HG03064 (cell line): ENCODE measurements at regions not wholly inside any gene's neighbourhood (a gene's known extent, or its start where the extent isn't known, plus 50 kb on each side); places are given as distances from the start of the nearest gene placed in this dataset.
"Not testable (repeated sequence)": the region's sequence is repeated elsewhere in the genome, so short reads cannot be mapped to it uniquely, and the experiment has no call there.

Source experiments
- ATAC-seq: cut with Tn5 transposase; IDR thresholded peaks from one replicate; pipeline ENCODE4 v1.9.1; 2021; ENCODE audit warnings: low read depth; ENCODE audit not compliant: unreplicated experiment

DNA sequence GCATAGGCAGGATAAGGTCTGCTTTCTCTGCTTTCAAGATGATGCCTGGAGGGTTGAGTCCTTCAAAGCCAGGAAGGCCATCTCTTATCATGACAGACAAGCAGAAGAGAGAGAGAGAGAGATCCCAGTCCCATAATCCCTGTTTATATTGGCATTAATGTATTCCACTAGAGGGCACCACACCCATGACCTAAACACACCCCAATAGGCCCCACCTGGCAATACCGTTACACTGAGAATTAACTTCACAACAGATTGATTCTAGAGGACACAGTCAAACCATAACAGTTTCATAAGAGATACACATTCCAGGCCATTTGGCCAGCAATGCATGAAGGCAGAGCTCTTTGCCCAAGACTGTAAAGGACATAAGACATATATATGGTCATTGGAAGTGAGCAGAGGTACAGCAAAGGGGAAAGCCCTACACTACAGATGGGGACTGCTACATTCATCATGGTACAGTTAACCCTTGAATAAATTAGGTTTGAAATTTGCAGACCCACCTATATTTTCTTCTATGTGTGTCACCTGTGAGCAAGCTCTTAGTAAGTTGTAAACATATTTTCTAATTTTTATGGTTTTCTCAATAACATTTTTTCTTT is 1516.1 kb downstream of the RPIA start:
- ATAC-seq: no peak

DNA sequence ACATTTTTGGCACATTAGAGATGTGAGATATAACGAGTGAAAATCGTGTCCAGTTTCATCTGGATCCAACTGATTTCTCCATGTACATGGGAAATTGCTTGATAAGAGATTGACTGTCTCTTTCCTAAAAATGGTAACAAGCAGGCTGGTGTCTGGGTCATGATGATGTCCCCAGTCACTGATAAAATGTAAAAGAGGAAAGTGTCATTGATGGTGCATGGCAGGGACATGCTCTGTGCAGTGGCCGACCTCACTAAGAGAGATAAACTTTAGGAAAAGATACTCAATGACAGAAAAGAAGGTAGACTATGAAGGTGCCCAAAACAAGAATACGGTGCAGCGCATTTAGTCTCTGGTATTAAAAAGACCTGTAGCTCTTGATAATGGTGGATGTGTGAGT is 1517.5 kb downstream of the RPIA start:
- ATAC-seq: no peak

DNA sequence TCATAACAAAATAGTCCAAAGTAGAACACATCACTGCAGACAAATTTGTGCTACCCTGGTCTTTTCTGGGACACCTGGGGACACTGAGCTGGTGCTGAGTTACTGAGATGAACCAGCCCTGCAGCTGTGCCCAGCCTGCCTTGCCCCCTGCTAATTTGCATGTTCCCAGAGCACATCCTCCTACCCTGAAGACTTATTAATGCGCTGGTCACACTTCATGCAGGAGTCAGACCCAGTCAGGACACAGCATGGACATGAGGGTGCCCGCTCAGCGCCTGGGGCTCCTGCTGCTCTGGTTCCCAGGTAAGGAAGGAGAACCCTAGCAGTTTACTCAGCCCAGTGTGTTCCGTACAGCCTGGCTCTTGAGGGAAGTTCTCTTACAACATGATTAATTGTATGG is 1518.3 kb downstream of the RPIA start:
- no peak for ATAC-seq

DNA sequence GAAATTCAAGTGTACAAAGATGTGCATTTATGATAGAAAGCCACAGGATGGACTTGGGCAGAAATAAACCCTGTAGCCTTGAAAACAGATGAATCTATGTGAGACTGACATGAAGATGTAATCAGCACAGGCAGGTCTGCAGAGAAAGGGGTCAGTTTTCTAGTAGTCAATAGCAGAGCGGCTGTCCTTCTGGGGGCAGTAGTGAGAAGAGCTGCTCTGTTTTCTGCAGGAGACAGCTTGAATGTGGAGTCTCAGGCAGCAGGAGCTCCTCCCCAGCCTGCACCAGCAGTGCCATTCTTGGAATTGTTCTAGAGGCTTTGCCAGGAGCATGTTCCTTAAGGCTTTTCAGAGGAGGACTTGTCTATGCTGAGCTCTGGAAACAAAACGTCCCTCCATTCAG is 1524.4 kb downstream of the RPIA start:
- ATAC-seq: not testable (repeated sequence)

DNA sequence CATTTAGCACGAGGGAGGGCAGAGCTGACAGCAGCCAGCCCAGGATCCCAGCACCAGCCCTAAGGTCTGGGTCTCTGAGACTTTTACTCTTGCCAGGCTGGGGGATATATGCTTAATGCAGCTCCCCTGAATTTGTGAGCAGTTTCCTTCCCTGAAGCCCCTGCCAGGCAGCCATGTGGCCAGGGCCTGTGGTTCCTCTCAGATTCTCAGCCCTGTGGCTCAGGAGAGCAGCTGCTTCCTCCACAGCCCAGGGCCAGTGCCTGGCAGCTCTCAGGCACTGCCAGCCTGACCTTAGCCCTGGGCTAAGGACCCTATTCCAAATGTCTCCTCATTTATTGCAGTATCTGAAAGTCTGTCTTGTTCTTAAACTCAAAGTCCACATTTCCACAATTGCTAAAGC is 1525.3 kb downstream of the RPIA start:
- ATAC-seq: not testable (repeated sequence)

DNA sequence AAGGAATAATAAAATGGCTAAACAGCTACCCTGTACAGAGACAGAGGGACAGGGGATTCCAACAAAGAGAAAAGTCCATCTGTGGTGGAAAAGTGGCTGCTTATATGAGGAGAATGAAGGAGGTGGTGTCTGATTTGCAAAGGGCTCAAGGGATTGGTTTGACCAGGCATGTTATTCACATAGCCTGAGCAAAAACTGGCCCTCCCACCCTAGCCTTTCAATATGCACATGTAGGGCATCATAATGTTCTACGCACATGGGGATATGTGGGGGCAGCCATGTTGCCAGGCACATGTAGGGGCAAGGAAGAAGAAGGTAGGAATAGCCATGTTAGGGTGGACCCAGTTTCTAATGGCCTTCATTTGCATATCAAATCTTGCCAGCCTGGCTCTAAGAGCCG is 1527.1 kb downstream of the RPIA start:
- ATAC-seq: not testable (repeated sequence)

DNA sequence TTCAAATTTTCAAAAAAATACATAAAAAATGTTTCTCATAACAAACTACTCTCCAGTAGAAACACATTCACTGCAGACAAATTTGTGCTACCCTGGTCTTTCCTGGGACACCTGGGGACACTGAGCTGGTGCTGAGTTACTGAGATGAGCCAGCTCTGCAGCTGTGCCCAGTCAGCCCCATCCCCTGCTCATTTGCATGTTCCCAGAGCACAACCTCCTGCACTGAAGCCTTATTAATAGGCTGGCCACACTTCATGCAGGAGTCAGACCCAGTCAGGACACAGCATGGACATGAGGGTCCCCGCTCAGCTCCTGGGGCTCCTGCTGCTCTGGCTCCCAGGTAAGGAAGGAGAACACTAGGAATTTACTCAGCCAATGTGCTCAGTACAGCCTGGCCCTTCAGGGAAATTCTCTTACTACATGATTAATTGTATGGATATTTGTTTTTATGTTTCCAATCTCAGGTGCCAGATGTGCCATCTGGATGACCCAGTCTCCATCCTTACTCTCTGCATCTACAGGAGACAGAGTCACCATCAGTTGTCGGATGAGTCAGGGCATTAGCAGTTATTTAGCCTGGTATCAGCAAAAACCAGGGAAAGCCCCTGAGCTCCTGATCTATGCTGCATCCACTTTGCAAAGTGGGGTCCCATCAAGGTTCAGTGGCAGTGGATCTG is 1529.3 kb downstream of the RPIA start:
- ATAC-seq: not testable (repeated sequence)

DNA sequence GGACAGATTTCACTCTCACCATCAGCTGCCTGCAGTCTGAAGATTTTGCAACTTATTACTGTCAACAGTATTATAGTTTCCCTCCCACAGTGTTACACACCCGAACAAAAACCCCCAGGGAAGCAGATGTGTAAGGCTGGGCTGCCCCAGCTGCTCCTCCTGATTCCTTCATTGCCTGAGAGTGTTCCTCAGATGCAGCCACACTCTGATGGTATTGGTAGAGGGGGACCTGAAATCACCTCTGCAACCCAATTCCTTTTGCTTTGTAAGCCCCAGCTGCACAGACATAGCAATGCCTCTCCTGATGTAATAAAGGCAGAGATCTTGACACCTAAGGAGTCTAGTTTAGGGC is 1529.8 kb downstream of the RPIA start:
- no peak for ATAC-seq

DNA sequence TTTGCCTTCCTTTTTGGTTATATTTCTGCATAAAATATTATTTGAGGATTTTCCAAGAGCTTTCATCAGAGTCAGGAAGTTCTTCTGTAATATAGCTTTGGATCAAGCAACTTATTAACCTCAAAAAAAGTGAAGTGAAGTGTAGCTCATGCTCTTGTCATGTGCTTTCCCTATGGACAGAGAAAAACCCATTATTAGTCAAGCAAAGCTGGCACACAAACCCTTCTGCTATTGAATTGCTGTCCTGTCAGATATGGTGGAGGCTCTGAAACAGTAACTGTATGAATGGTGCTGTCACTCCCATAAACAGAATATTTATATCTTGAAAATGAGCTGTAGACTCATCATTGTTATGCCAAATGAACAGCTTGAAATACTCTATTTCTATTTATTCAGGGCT is 1533.3 kb downstream of the RPIA start:
- not testable (repeated sequence) for ATAC-seq

DNA sequence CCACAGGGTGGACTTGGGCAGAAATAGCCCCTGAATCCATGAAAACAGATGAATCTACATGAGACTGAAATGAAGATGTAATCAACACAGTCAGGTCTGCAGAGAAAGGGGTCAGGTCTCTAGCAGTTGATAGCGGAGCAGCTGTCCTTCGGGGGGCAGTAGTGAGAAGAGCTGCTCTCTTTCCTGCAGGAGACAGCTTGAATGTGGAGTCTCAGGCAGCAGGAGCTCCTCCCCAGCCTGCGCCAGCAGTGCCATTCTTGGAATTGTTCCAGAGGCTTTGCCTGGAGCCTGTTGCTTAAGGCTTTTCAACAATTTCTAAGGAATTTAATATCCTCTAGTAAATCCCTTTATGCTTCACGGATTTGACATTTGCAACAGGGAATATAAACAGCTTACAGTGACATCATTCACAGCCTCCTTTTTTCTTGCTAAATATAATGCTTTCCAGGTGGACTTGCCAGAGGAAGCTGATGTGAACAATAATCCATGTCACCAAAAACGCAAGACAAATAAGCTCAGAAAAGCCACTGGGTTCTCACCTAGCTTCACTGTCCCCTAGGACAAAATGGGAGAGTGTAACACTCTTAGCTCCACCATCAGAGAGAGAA is 1535.1 kb downstream of the RPIA start:
- not testable (repeated sequence) for ATAC-seq

DNA sequence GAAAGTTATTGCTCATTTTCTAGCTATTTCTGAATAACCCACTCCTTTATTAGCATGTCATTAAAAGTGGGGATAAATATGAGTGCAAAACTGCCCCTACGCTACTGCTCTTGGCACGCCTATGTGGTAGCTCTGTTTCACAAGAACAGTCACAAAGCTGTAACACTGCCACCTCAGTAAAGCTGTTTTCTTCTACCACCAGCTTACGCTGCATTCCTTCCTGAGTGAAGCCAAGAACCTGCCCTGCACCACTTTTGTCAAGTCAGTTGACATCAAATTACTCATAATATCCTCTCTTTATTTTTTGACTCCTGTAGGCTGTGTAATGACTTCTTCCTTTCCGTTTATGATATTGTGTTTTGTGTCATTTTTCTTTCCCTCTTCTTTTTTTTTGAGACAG is 1539.7 kb downstream of the RPIA start:
- not testable (repeated sequence) for ATAC-seq

DNA sequence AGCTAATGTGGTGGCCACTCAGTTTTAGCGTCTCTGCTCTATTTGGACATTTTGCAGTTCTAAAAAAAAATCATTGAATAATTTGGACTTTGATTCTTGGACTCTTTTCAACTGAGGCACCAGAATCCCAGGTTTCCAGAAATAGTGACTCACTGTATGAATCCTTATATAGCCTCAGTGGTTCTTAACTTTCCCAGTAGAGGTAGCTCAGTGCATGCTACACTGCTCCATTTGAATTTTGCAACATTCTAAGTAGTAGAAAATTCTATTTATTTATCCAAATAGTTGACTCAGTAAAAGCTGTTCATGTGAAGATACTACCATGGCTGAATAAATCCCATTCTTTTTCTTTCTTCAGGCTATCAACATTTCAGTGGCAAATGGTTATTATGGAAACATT is 1544.0 kb downstream of the RPIA start:
- not testable (repeated sequence) for ATAC-seq

DNA sequence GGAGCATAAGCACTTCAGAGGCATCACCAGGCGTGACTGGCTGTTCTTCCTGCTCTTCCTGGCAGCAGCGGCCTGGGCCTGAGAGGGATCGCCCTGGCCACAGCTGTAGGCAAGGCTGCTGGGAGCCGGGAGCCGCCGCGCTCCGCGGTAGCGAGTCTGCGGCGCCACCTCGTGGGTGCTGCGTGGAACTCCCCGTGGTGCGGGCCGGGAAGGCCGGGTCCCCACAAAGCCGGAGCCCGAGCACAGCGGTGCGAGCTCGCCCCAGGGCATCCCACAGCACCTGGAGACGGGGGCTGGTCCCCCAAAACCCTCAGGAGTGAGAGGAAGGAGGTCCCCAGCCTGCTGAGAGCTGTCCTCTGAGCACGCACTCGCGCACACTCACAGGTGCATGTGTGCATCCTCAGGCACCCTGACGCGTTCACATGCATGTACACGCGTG is 1546.5 kb downstream of the RPIA start:
- ATAC-seq: not testable (repeated sequence)

DNA sequence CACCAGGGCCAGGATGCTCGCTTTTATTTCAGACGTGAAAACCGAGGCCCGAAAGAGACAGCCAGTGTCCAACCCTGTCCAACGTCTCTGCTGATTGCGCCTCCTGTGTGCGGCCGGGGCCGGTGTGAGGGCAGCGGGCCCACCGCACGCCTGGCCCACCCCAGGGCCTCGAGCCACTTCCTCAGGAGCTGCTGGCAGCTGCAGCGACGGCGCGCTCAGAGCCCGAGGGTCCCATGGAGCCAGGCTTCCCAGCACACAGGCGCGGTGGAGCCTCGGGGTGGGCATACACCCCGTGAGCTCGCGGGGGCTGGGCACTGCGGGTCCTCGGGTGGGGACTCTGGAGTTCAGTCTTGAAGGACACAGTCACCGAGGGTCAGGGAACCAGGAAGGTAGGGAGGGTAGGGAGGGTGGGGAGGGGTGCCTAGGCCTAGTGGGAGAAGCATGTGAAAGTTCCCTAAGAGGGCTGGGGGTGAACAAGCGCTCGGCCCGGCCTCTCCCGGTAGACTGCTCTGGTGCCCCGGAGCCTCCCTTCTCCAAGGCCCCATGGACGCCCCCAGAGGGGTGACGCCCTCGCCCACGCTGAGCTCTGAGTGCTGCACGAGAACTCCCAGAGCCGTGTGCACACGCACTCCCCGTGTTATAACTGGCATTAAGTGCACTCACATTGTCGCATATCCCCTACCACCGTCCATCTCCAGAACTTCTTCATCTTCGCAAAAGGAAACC is 1547.2 kb downstream of the RPIA start:
- ATAC-seq: not testable (repeated sequence)

DNA sequence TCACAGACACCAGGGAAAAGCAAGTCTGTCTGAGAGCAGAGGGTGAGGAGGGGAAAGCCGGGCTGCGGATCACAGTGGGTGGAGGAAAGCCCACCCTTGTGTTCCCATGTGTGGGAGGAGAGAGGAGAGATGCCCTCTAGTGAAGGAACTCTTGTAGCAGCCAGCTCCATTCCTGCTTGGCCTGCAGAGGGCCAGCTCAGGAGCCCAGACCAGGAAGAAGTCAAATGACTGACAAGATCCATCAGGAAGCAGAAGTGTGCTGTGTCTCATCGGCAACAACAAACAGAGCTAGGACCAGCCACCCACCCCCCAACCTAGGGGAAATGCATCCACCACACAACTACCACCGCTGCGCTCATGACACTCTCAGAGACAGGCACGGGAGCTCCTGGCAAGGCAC is 1548.3 kb downstream of the RPIA start:
- not testable (repeated sequence) for ATAC-seq

DNA sequence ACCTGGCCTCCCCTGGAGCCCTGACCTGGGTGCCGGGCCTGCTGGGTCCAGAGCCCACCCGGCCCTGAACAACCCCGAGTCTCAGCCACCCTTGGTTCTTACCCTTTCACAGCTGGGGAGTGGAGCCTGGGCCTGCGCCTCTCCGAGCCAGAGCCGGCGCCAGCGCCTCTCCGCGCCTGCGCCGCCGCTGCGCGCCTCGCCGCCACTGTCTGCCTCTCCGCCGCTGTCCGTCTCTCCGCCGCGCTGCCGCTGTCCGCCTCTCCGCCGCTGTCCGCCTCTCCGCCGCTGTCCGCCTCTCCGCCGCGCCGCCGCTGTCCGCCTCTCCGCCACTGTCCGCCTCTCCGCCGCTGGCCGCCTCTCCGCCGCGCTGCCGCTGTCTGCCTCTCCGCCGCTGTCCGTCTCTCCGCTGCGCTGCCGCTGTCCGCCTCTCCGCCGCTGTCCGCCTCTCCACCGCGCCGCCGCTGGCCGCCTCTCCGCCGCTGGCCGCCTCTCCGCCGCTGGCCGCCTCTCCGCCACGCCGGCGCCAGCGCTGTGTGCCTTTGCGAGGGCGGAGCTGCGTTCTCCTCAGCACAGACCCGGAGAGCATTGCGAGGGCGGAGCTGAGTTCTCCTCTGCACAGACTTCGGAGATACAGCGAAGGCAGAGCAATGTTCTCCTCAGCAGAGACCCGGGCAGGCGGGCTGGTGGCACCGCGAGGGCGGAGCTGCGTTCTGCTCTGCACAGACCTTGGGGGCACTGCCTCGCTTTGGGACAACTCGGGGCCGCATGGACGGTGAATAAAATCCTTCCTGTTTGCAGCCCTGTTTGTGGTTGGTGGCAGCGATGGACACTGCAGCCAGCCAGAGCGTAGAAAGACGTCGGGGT is 1553.7 kb downstream of the RPIA start:
- ATAC-seq: not testable (repeated sequence)

DNA sequence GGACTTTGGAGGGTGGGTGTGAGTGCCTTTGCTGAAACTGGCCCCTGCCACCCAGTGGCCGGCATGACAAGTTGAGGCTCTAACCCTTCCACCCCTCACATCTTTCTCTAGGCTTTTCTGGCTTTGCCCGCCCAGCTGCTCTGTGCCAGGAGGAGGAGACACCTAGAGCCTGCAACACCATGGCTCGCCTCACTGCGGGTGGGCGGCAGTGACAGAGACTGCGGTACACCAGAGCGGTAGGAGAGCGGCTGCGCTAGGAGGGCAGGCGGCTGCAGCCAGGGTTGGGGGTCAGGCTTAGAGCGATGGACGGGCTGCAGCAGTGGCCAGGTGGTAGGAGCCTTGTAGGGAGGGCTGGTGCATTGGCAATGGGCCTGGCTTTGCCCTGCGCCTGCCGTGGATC is 1556.9 kb downstream of the RPIA start:
- not testable (repeated sequence) for ATAC-seq

DNA sequence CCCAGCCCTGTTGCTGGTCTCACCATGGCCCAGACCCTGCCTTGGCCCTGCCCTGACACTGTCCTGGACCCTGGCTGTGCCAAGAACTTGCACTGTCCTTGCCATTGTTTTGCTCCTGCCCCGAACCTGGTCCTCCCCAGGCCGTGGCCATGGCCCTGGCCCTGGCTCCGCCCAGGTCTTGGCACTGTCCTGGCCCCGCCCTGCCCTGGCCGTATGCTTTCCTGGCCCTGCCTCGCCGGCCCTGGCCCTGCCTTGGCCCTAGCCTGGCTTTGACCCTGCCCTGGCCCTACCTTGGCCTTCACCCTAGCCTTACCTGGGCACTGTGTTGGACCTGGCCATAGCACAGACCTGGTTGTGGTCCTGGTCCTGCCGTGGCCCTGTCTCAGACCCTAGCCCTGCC is 1558.9 kb downstream of the RPIA start:
- ATAC-seq: not testable (repeated sequence)

DNA sequence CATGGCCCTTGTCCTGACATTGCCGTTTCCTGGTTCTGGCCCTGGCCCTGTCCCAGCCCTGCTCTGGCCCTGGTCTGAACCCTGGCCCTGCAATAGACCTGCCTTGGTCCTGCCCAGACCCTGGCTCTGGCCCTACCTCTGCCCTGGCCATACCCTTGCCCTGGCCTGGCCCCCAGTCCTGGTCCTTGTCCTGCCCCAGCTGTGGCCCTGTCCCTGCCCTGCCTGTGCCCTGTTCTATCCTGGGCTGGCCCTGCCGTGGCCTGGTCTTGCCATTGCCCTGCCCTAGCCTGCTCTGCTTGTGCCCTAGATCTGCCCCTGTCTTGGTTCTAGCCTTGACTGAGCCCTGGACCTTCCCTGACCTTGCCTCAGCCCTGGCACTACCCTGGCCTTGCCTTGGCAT is 1560.1 kb downstream of the RPIA start:
- not testable (repeated sequence) for ATAC-seq

DNA sequence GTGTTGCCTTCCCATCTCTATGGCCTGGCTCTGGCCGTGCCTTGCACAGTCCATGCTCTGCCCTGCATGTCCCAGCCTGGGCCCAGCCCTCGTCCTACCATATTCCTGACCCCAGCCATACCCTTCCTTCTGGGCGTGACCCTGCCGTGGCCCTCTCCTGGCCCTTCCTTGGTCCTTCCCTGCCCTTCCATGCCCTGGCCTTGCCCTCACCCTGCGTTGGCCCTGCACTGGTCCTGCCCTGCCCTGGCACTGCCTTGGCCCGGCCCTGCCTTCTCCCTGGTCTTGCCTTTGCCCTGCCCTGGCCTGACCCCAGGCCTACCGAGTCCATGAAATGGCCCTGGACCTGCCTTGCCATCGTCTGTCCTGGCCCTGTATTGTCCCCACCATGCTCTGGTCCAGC is 1561.8 kb downstream of the RPIA start:
- not testable (repeated sequence) for ATAC-seq
